GM12892 (cell line): ENCODE measurements at regions not wholly inside any gene's neighbourhood (a gene's known extent, or its start where the extent isn't known, plus 50 kb on each side); places are given as distances from the start of the nearest gene placed in this dataset.

ENCODE experiments used
- DNase-seq: peaks from one replicate; pipeline ENCODE4 v3.0.0; 2011; ENCODE audit not compliant: insufficient read length
- FAIRE-seq: peaks from 2 replicates; lab custom pipeline; 2011; peaks lifted over from hg19 to GRCh38; lab: Jason Lieb, UNC
- POLR2A ChIP-seq: IDR thresholded peaks from 2 replicates; pipeline ENCODE4 v1.6.1; 2011; ENCODE audit warnings: low read depth, low read length, control low read depth
- POLR2AphosphoS5 ChIP-seq: IDR thresholded peaks from 2 replicates; pipeline ENCODE4 v1.6.1; 2011; ENCODE audit warnings: low read depth, low read length, control low read depth
- TAF1 ChIP-seq: IDR thresholded peaks from 2 replicates; pipeline ENCODE4 v1.6.1; 2011; ENCODE audit warnings: low read depth, mild to moderate bottlenecking, control low read depth, low read length, borderline replicate concordance

DNA sequence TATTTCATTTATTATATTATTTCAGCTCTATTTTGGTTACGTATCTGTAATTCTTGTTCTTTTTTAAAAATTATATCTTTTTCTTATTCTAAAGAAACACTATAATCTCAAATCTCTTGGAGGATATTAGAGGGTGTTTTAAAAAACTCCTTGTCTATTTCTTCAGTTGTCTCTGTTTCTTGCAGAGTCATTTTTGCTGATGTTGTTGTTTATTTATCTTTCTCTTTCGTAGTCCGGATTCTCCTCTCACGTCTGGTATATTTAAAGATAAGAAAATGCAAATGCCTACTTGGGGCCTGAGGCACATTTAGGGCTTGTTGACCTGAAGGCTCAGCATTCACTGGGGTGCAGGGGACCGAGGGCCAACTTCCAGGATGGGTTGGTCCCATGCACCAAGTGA, 181.2 kb upstream of the CTBP2 start:
- FAIRE-seq, result no peak
- no peak for DNase-seq
- TF ChIP-seq POLR2AphosphoS5 (no peak), POLR2A (no peak), TAF1 (no peak)

DNA sequence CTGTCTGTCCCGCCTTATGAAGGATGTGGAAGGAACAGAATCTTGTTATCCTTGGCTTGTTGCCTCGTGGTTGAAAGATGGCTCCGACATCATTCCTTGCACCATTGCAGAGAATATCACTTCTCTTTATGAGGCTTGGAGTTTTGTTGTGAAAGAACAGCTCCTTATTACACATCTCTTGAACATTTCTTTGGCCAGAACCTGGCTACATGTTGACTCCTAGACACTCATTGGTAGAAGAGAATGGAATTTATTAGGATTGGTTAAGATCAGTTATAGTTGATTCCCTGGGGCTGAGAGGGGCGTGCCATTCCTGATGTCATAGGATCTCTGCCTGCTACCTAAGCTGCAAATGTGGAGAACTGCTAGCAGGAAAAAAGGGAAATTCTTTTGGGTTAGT, 180.5 kb upstream of the CTBP2 start:
- FAIRE-seq (no peak), DNase-seq (no peak)
- TF ChIP-seq POLR2AphosphoS5 (no peak), TAF1 (no peak), POLR2A (no peak)

DNA sequence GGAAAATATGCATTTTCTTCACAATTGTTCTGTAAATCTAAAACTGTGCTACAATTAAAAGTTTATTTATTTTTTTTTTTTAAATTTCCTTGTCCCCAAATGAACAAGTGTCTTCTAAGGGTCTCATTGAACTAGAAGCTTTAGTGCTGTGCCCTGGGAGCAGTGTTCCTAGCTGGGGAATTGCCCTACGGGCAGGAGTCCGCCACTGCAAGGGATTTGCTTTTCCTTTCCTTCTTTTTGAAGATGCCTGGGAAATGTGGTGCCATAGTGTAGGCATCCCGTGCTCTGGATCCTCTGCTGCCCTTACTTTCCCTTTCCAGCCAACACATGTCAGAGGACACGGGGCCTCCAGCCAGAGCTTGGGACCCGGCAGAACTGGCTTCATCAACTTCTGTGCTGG, 177.1 kb upstream of the CTBP2 start:
- no peak for FAIRE-seq
- no peak for DNase-seq
- TF ChIP-seq TAF1 (no peak), POLR2AphosphoS5 (no peak), POLR2A (no peak)

DNA sequence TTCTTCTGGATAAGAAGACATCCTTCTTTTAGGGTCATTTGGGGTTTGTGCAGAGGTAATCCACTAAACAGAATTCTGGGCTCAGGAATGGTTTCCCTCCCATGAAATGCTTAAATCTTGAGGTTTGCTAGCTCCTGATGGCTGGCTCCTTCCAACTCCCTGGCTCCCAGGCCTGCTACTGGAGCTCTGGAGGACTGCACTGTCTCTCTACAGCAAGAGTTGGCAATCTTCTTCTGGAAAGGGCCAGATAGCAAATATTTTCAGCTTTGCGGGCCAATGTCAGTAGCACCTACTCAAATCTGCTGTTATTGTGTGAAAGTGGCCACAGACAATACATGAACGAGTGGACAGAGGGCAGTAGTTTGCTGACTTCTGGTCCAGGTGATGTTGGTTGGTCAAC, 174.2 kb upstream of the CTBP2 start:
- FAIRE-seq (no peak), DNase-seq (no peak)
- TF ChIP-seq TAF1 (no peak), POLR2A (no peak), POLR2AphosphoS5 (no peak)

DNA sequence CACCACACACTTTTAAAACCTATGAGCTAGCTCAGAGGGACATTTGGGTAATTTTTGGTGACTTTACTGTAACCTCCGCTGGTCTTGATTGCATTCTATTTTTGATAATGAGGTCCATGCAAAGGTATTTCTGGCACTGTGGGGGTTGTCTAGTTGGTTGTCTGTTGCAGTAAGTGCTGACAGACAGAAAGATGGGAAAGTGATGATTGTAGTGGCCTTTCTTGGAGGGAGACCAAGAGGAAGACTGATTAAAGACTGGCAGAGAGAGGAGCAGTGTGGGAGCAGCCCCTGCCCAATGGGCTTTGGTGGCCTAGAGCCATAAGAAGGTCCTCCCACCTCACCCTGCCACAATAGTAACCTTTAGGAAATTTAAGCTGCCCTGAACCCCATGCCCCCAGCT, 173.4 kb upstream of the CTBP2 start:
- DNase-seq (no peak), FAIRE-seq (no peak)
- TF ChIP-seq POLR2A (no peak), TAF1 (no peak), POLR2AphosphoS5 (no peak)

DNA sequence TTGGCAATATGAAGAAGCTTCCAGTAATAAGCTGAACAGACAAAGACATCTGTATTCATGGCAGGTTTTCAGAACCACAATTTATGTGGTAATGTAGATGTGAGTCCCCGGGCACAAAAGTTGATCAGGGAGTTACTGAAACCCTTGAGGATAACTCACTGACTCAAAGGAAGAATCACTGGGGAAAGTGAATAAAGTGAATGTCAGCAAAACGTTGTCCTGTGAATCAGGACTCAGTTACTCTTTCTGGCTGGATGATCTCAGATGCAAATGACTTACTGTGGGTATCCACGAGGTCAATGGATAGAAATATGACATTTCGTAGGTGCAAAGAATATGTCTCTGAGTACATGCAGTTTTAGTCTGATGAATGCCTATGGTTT, 172.8 kb upstream of the CTBP2 start:
- TF ChIP-seq POLR2AphosphoS5 (no peak), POLR2A (no peak), TAF1 (no peak)
- no peak for FAIRE-seq

DNA sequence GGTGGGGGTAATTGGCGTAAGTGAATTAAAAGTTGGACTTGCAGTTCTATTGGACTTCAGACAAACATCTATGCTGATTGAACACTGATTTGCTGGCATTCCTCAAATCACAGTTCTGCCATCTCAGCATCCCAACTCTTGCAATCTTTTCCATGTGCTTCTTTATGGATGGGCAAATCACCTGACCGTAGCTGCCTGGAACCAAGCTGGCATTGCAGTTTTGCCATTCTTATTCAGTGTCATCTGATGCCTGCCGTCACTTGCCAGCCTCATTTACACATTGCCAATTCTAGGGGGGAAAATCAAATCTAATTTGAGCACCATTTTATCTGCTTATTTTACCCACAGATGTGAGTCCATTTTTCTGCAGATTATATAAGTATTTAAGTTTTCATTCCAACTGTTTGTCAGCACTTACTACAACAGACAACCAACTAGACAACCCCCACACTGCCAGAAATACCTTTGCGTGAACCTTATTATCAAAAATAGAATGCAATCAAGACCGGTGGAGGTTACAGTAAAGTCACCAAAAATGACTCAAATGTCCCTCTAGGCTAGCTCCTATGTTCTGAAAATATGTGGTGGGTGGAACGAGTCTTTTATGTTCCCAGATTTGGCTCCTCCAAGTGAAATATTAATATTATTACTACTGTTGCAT, 172.3 kb upstream of the CTBP2 start:
- TF ChIP-seq POLR2A, result no peak
- TF ChIP-seq TAF1, result no peak
- no peak for TF ChIP-seq POLR2AphosphoS5
- FAIRE-seq (no peak), DNase-seq (no peak)

More for the DNA sequence above, 172.8 kb upstream of the CTBP2 start:
- no peak for DNase-seq

DNA sequence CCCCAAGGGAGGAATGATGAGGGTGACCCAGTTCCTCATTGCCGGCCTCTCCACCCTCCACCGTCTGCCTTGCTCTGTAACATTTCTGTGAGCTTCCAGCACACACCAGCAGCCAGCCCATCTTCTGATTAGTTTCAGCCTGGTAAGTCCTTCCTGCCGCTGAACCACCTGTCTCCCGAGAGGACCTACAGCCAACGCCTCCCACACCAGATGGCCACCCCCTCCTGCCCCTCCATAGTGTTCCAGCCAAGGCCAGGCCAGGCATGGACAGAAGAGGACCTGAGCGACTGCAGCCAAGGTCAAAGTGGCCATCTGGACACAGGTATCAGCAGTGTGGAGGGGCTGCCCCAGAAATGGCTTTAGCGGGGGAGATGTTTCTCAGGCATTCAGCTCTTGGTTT, 170.7 kb upstream of the CTBP2 start:
- no peak for TF ChIP-seq POLR2AphosphoS5
- no peak for DNase-seq
- FAIRE-seq, result no peak

DNA sequence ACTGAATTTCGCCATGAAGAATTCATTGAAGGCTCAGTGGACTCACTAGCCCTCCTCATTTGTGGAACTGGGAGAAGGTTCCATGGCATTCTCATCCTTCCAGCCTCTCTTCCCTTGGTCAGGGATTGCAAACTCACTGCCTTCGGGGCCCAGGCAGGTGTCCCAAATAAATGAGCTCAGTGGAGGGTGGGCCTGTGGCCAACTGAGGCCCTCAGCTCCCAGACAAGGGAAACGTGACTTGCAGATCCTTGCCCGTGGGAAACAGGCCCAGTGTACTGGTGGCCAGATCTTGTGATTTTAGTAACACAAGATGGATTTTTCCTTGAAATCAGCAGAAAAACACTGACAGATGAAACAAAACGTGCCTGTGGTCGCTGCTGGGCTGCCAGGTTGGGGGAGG, 168.7 kb upstream of the CTBP2 start:
- DNase-seq, result no peak
- FAIRE-seq, result no peak
- TF ChIP-seq TAF1 (no peak), POLR2A (no peak), POLR2AphosphoS5 (no peak)

DNA sequence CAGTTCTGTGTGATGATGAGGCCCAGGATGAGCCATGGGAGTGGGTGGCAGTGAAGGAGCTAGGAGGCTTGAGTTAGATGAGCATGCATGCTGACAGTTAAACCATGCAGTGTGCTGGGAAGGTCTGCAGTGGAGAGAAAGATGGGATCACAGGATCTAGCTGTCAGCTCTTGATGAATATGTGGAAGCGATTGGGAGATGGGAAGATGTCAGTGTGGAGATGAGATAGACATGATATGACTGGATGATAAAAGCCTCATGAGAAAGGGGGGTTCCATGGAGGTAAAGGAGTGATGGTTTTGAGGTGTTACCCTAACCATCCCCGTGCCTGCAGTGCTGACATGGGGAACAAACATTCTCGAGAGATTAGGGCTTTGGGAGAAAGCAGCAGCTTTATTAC, 165.0 kb upstream of the CTBP2 start:
- no peak for DNase-seq
- FAIRE-seq, result no peak
- TF ChIP-seq POLR2AphosphoS5 (no peak), POLR2A (no peak), TAF1 (no peak)

DNA sequence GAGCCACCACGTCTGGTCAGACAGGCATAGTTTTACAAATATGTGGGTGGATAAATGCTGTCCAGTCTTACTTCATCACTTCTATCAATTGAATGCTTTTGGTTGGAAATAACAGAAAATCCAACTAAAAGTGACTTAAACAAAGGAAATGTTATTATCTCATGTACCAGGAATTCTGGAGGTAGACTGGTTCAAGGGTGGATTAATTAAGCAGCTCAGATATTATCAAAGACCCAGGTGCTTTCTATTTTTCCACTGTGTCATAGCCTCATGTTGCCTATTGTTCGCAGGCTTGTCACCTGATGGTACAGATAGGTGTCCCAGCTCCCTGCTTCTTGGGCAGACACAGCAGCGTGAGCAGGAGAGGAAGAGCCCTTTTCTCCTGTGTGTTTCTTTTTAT, 156.1 kb upstream of the CTBP2 start:
- DNase-seq (no peak), FAIRE-seq (no peak)
- no peak for TF ChIP-seq POLR2A
- TF ChIP-seq POLR2AphosphoS5, result no peak
- no peak for TF ChIP-seq TAF1

DNA sequence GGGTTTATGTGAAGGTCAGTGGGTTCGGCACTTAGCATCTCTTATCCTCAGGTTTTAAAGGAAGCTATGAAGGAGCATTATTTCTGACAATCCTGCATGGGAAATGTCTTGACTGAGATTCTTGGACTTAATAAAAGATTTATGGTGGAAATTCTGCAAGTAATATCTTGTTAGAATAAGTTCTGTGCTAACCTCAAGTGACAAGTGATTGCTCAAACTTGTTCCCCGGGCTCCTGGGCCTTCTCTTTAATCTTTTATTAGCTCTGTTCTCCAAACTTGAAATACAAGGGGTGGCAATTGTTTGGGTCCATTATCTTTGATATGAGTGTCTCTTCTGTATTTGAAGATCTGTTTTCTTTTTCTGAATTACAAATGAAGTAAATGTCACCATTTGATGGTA, 140.6 kb upstream of the CTBP2 start:
- no peak for DNase-seq
- no peak for FAIRE-seq
- TF ChIP-seq POLR2A (no peak), POLR2AphosphoS5 (no peak), TAF1 (no peak)

DNA sequence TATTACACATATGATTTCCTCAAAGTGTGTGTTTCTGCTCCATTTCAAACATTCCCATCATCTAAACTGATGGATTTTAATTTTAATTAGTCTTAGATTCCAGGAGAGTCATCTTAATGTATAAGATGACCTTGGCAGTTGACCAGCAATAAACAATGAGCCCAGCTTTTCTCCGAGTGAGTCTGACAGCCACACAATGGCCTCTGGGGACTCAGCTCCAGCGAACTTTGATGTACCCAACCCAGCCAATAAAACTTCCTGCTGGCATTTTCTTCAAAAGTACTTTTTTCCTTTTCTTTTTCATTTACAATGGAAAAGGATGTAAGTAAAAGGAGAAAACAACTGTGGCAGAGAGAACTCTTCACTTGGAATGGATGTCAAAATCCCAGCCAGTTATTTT, 139.1 kb upstream of the CTBP2 start:
- DNase-seq (no peak), FAIRE-seq (no peak)
- TF ChIP-seq POLR2AphosphoS5 (no peak), TAF1 (no peak), POLR2A (no peak)
